Mononuclear cell (primary cell): ENCODE measurements at regions not wholly inside any gene's neighbourhood (a gene's known extent, or its start where the extent isn't known, plus 50 kb on each side); places are given as distances from the start of the nearest gene placed in this dataset.

Experiments used
- H3K27me3 ChIP-seq: 2 replicates; pipeline ENCODE4 v1.6.0; 2011; ENCODE audit warnings: low read length, control low read depth; ENCODE audit not compliant: insufficient read depth
- H3K4me1 ChIP-seq: 2 replicates; pipeline ENCODE4 v1.5.1; 2011; ENCODE audit warnings: mild to moderate bottlenecking, low read length, control low read depth; ENCODE audit not compliant: insufficient read depth
- H3K4me3 ChIP-seq: 2 replicates; pipeline ENCODE4 v1.5.1; 2011; ENCODE audit warnings: mild to moderate bottlenecking, low read length, moderate library complexity
- H3K9me3 ChIP-seq: 2 replicates; pipeline ENCODE4 v1.5.1; 2011; ENCODE audit warnings: low read depth, mild to moderate bottlenecking, control low read depth, low read length

GRCh38 chr2:215692387-215693079 lies 256.7 kb upstream of the FN1 start:
- no peak overlapping the region for H3K4me3 ChIP-seq
- peaks cover 33% of the 10 kb centered on the region for H3K4me1 ChIP-seq
- H3K27me3 ChIP-seq: peaks cover 4% of the 10 kb centered on the region
- no peaks in the 10 kb centered on the region for H3K9me3 ChIP-seq

- H3K27me3 ChIP-seq: peaks cover 4% of the 10 kb centered on the region
- H3K4me3 ChIP-seq: no peak overlapping the region
- H3K9me3 ChIP-seq: no peaks in the 10 kb centered on the region
- H3K4me1 ChIP-seq: peaks cover 22% of the 10 kb centered on the region
Measured at GRCh38 chr2:215691346-215691745, 255.5 kb upstream of the FN1 start.

GRCh38 chr2:215687149-215688031 lies 251.5 kb upstream of the FN1 start:
- Histone ChIP-seq H3K4me1 (peaks cover 20% of the 10 kb centered on the region), H3K4me3 (no peak overlapping the region), H3K27me3 (peaks cover 4% of the 10 kb centered on the region), H3K9me3 (no peaks in the 10 kb centered on the region)

- Histone ChIP-seq H3K4me3 (no peak overlapping the region), H3K4me1 (peaks cover 39% of the 10 kb centered on the region), H3K9me3 (no peaks in the 10 kb centered on the region), H3K27me3 (no peaks in the 10 kb centered on the region)
Measured at GRCh38 chr2:215685238-215685990, 249.5 kb upstream of the FN1 start.

GRCh38 chr2:215684448-215685237 lies 248.8 kb upstream of the FN1 start:
- Histone ChIP-seq H3K27me3 (no peaks in the 10 kb centered on the region), H3K4me1 (peaks cover 42% of the 10 kb centered on the region), H3K4me3 (no peak overlapping the region), H3K9me3 (no peaks in the 10 kb centered on the region)

GRCh38 chr2:215683295-215683694 lies 247.4 kb upstream of the FN1 start:
- Histone ChIP-seq H3K9me3 (no peaks in the 10 kb centered on the region), H3K27me3 (no peaks in the 10 kb centered on the region), H3K4me1 (peaks cover 42% of the 10 kb centered on the region), H3K4me3 (no peak overlapping the region)

- H3K4me1 ChIP-seq: peaks cover 55% of the 10 kb centered on the region
- H3K27me3 ChIP-seq: no peaks in the 10 kb centered on the region
- H3K4me3 ChIP-seq: no peak overlapping the region
- H3K9me3 ChIP-seq: no peaks in the 10 kb centered on the region
Measured at GRCh38 chr2:215681799-215682596, 246.1 kb upstream of the FN1 start.

GRCh38 chr2:215680605-215681598 lies 245.0 kb upstream of the FN1 start:
- Histone ChIP-seq H3K27me3 (peaks cover 5% of the 10 kb centered on the region), H3K9me3 (no peaks in the 10 kb centered on the region), H3K4me3 (no peak overlapping the region), H3K4me1 (peaks cover 57% of the 10 kb centered on the region)

- Histone ChIP-seq H3K4me1 (peaks cover 43% of the 10 kb centered on the region), H3K27me3 (peaks cover 5% of the 10 kb centered on the region), H3K9me3 (no peaks in the 10 kb centered on the region), H3K4me3 (no peak overlapping the region)
Measured at GRCh38 chr2:215678094-215678493, 242.2 kb upstream of the FN1 start.

- Histone ChIP-seq H3K4me1 (peaks cover 37% of the 10 kb centered on the region), H3K4me3 (no peak overlapping the region), H3K9me3 (no peaks in the 10 kb centered on the region), H3K27me3 (peaks cover 5% of the 10 kb centered on the region)
Measured at GRCh38 chr2:215677481-215677880, 241.6 kb upstream of the FN1 start.

- Histone ChIP-seq H3K27me3 (peaks cover 37% of the 10 kb centered on the region), H3K4me1 (peaks cover 6% of the 10 kb centered on the region), H3K9me3 (no peaks in the 10 kb centered on the region), H3K4me3 (no peak overlapping the region)
Measured at GRCh38 chr2:215672406-215672805, 236.5 kb upstream of the FN1 start.

GRCh38 chr2:215671691-215672090 lies 235.8 kb upstream of the FN1 start:
- H3K4me3 ChIP-seq: no peak overlapping the region
- peaks cover 37% of the 10 kb centered on the region for H3K27me3 ChIP-seq
- H3K4me1 ChIP-seq: no peaks in the 10 kb centered on the region
- no peaks in the 10 kb centered on the region for H3K9me3 ChIP-seq

GRCh38 chr2:215671244-215671643 lies 235.4 kb upstream of the FN1 start:
- Histone ChIP-seq H3K4me1 (no peaks in the 10 kb centered on the region), H3K4me3 (no peak overlapping the region), H3K9me3 (no peaks in the 10 kb centered on the region), H3K27me3 (peaks cover 35% of the 10 kb centered on the region)
